ENCODE measurements at regions not wholly inside any gene's neighbourhood (a gene's known extent, or its start where the extent isn't known, plus 50 kb on each side); places are given as distances from the start of the nearest gene placed in this dataset.

- CTCF ChIA-PET: no interaction called here
- Histone ChIP-seq H3K4me2 (no peak overlapping the region), H3K4me3 (no peak overlapping the region), H3K4me1 (no peaks in the 10 kb centered on the region), H3K27ac (no peak overlapping the region), H3K9me3 (no peaks in the 10 kb centered on the region)
- 84% methylated on average over 2 of the region's 2 CpGs for WGBS (ENCODE audit: missing lambda C conversion rate)
- no peak for FAIRE-seq
- no peak for DNase-seq (ENCODE audit: low read depth in 1 of 2, low spot score in 1 of 2)
- ATAC-seq: no peak
- no peak for TF ChIP-seq ESRRA (IDR thresholded peaks at IDR 0.05; ENCODE audit: borderline replicate concordance, low read length)
- no peak for TF ChIP-seq CTCF (IDR thresholded peaks at IDR 0.05)
- no peak for TF ChIP-seq TFCP2L1 (CRISPR knock-in tag; IDR thresholded peaks at IDR 0.05)
- TF ChIP-seq CEBPB (IDR thresholded peaks at IDR 0.05): no peak
- TF ChIP-seq SREBF2 (IDR thresholded peaks at IDR 0.05): no peak
- TF ChIP-seq HOXA7 (CRISPR knock-in tag; IDR thresholded peaks at IDR 0.05): no peak
- TF ChIP-seq NFE2L2 (conservative IDR thresholded peaks at IDR 0.05; ENCODE audit: low read length): no peak
- TF ChIP-seq POLR2AphosphoS2 (conservative IDR thresholded peaks at IDR 0.05; ENCODE audit: low read length): no peak
- no peak for TF ChIP-seq EHMT2 (IDR thresholded peaks at IDR 0.05; ENCODE audit: low read depth)
- no peak for TF ChIP-seq RNF2 (IDR thresholded peaks at IDR 0.05; ENCODE audit: borderline replicate concordance, low read depth)
- TF ChIP-seq FOSL2 (IDR thresholded peaks at IDR 0.05): no peak
- TF ChIP-seq FOSL2 (CRISPR knock-in tag; IDR thresholded peaks at IDR 0.05): no peak
- TF ChIP-seq GATA3 (IDR thresholded peaks at IDR 0.05; ENCODE audit: borderline replicate concordance): no peak
- TF ChIP-seq CBX8 (IDR thresholded peaks at IDR 0.05): no peak
- TF ChIP-seq MAFK (IDR thresholded peaks at IDR 0.05; ENCODE audit: partially characterized antibody): no peak
- TF ChIP-seq REST (IDR thresholded peaks at IDR 0.05): no peak
- no peak for TF ChIP-seq HMGXB4 (CRISPR knock-in tag; IDR thresholded peaks at IDR 0.05; ENCODE audit: borderline replicate concordance)
- TF ChIP-seq CHD2 (IDR thresholded peaks at IDR 0.05; ENCODE audit: low read length, partially characterized antibody): no peak
- POLR2A ChIA-PET: no interaction called here
These were observed 374.8 kb upstream of the ANXA10 start for GRCh38 chr4:167717495-167717894.

GRCh38 chr4:167721617-167722486 lies 370.5 kb upstream of the ANXA10 start:
- no peak overlapping the region for H3K4me3 ChIP-seq
- no peaks in the 10 kb centered on the region for H3K4me1 ChIP-seq
- CTCF ChIA-PET: no interaction called here
- 20% methylated on average over 4 of the region's 4 CpGs for WGBS (ENCODE audit: missing lambda C conversion rate)
- ATAC-seq (no peak), FAIRE-seq (no peak), DNase-seq (ENCODE audit: low read depth in 1 of 2, low spot score in 1 of 2) (peak in 1 of 2 experiments; percentile 2)
- no peak overlapping the region for H3K4me2 ChIP-seq
- no peak overlapping the region for H3K27ac ChIP-seq
- POLR2A ChIA-PET: no interaction called here
- H3K9me3 ChIP-seq: no peaks in the 10 kb centered on the region
- TF ChIP-seq FOSB (CRISPR knock-in tag; IDR thresholded peaks at IDR 0.05) (no peak), JUNB (IDR thresholded peaks at IDR 0.05) (no peak), RNF2 (IDR thresholded peaks at IDR 0.05; ENCODE audit: borderline replicate concordance, low read depth) (no peak), HOXB13 (CRISPR knock-in tag; IDR thresholded peaks at IDR 0.05; ENCODE audit: low read depth) (no peak), FOSL2 (IDR thresholded peaks at IDR 0.05) (no peak), FOSL2 (CRISPR knock-in tag; IDR thresholded peaks at IDR 0.05) (no peak), MAZ (IDR thresholded peaks at IDR 0.05; ENCODE audit: borderline replicate concordance, low read depth, low read length) (no peak), FOXS1 (CRISPR knock-in tag; IDR thresholded peaks at IDR 0.05) (no peak), NR3C1 (IDR thresholded peaks at IDR 0.05) (no peak), ZFP36 (IDR thresholded peaks at IDR 0.05; ENCODE audit: borderline replicate concordance, partially characterized antibody) (no peak), HDAC2 (IDR thresholded peaks at IDR 0.05) (no peak), NFE2L2 (conservative IDR thresholded peaks at IDR 0.05; ENCODE audit: low read length) (no peak), KDM5A (IDR thresholded peaks at IDR 0.05) (no peak), HOXA7 (CRISPR knock-in tag; IDR thresholded peaks at IDR 0.05) (no peak), E2F6 (IDR thresholded peaks at IDR 0.05; ENCODE audit: borderline replicate concordance, low read depth) (no peak), RCOR1 (IDR thresholded peaks at IDR 0.05; ENCODE audit: low read depth, low read length) (no peak), ZSCAN20 (CRISPR knock-in tag; IDR thresholded peaks at IDR 0.05) (no peak), GATA3 (IDR thresholded peaks at IDR 0.05; ENCODE audit: borderline replicate concordance) (no peak)

Data from A549 (cell line).